ENCODE measurements at regions not wholly inside any gene's neighbourhood (a gene's known extent, or its start where the extent isn't known, plus 50 kb on each side); places are given as distances from the start of the nearest gene placed in this dataset.
"Not testable (repeated sequence)": the region's sequence is repeated elsewhere in the genome, so short reads cannot be mapped to it uniquely, and the experiment has no call there.

GRCh38 chr10:33703501-33704213 is 369.2 kb upstream of the NRP1 start:
- Histone ChIP-seq H3K4me3 (no peak overlapping the region), H3K4me1 (no peaks in the 10 kb centered on the region), H3K36me3 (no peaks in the 10 kb centered on the region), H3K27ac (no peak overlapping the region), H3K9me3 (no peaks in the 10 kb centered on the region), H3K27me3 (no peaks in the 10 kb centered on the region)
- no peak for TF ChIP-seq CTCF (IDR thresholded peaks at IDR 0.05)
- no peak for TF ChIP-seq POLR2A (IDR thresholded peaks at IDR 0.05)
- no peak for DNase-seq

GRCh38 chr10:33698033-33698432 is 363.6 kb upstream of the NRP1 start:
- no peak for DNase-seq
- H3K4me1 ChIP-seq = no peaks in the 10 kb centered on the region
- no peaks in the 10 kb centered on the region for H3K9me3 ChIP-seq
- H3K36me3 ChIP-seq = no peaks in the 10 kb centered on the region
- no peak overlapping the region for H3K27ac ChIP-seq
- TF ChIP-seq CTCF (IDR thresholded peaks at IDR 0.05) = no peak
- no peak for TF ChIP-seq POLR2A (IDR thresholded peaks at IDR 0.05)
- H3K4me3 ChIP-seq = no peak overlapping the region
- H3K27me3 ChIP-seq = no peaks in the 10 kb centered on the region

- no peaks in the 10 kb centered on the region for H3K27me3 ChIP-seq
- no peak overlapping the region for H3K4me3 ChIP-seq
- H3K9me3 ChIP-seq = no peaks in the 10 kb centered on the region
- H3K27ac ChIP-seq = no peak overlapping the region
- no peak for DNase-seq
- H3K36me3 ChIP-seq = no peaks in the 10 kb centered on the region
- no peak for TF ChIP-seq CTCF (IDR thresholded peaks at IDR 0.05)
- no peak for TF ChIP-seq POLR2A (IDR thresholded peaks at IDR 0.05)
- no peaks in the 10 kb centered on the region for H3K4me1 ChIP-seq
These were observed 362.5 kb upstream of the NRP1 start for GRCh38 chr10:33697016-33697415.

- no peaks in the 10 kb centered on the region for H3K27me3 ChIP-seq
- no peak overlapping the region for H3K27ac ChIP-seq
- DNase-seq = no peak
- H3K4me3 ChIP-seq = no peak overlapping the region
- no peaks in the 10 kb centered on the region for H3K9me3 ChIP-seq
- TF ChIP-seq CTCF (IDR thresholded peaks at IDR 0.05) = no peak
- TF ChIP-seq POLR2A (IDR thresholded peaks at IDR 0.05) = no peak
- H3K4me1 ChIP-seq = no peaks in the 10 kb centered on the region
- H3K36me3 ChIP-seq = no peaks in the 10 kb centered on the region
These were observed 361.1 kb upstream of the NRP1 start for GRCh38 chr10:33695536-33695935.

GRCh38 chr10:33690536-33690935 is 356.1 kb upstream of the NRP1 start:
- H3K27me3 ChIP-seq, H3K4me3 ChIP-seq, H3K27ac ChIP-seq, H3K9me3 ChIP-seq, H3K36me3 ChIP-seq, H3K4me1 ChIP-seq, DNase-seq: not testable (repeated sequence)

GRCh38 chr10:33688506-33688905 is 354.0 kb upstream of the NRP1 start:
- Histone ChIP-seq H3K36me3 (no peaks in the 10 kb centered on the region), H3K27me3 (no peaks in the 10 kb centered on the region)

More at GRCh38 chr10:33688506-33688905, 354.0 kb upstream of the NRP1 start:
- Histone ChIP-seq H3K4me1 (no peaks in the 10 kb centered on the region), H3K9me3 (peaks cover 0 to 6% (median 0%) of the 10 kb centered on the region in 4 donors), H3K27ac (no peak overlapping the region), H3K4me3 (no peak overlapping the region)
- DNase-seq = no peak
- TF ChIP-seq POLR2A (IDR thresholded peaks at IDR 0.05) (no peak), CTCF (IDR thresholded peaks at IDR 0.05) (no peak)
